Endothelial cell of hepatic sinusoid (primary cell): ENCODE measurements at regions not wholly inside any gene's neighbourhood (a gene's known extent, or its start where the extent isn't known, plus 50 kb on each side); places are given as distances from the start of the nearest gene placed in this dataset.
"Not testable (repeated sequence)": the region's sequence is repeated elsewhere in the genome, so short reads cannot be mapped to it uniquely, and the experiment has no call there.

Experiments
- in situ Hi-C: cut with HindIII; loops from 2 replicates; pipeline ENCODE4 v1.10.0; 2017; ENCODE audit warnings: low sequenced_read_pairs

GRCh38 chr1:238485057-238485911 lies 594.6 kb upstream of the ZP4 start:
- in situ Hi-C loops = no loop called here

GRCh38 chr1:238484121-238484520 lies 593.4 kb upstream of the ZP4 start:
- in situ Hi-C loops = no loop called here

DNA sequence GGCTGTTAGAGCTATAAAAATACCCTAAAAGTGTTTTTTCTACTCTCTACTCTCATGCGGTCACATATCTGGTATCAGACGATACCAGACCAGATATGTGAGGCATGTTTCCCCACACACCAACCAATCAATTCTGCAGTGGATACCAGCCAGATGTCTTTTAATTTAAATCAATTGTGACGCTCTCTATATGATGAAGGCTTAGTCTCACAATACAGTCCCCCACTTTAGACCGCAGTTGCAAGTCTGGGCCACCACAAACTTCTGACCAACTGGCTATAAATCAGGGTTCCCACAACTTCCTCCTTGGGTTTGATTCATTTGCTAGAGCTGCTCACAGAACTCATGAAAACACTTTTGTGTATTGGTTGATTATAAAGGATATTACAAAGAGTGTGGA lies 586.1 kb upstream of the ZP4 start:
- in situ Hi-C loops = no loop called here

GRCh38 chr1:238475712-238476111 lies 585.0 kb upstream of the ZP4 start:
- in situ Hi-C loops = no loop called here

GRCh38 chr1:238474263-238474662 lies 583.5 kb upstream of the ZP4 start:
- in situ Hi-C loops = no loop called here

DNA sequence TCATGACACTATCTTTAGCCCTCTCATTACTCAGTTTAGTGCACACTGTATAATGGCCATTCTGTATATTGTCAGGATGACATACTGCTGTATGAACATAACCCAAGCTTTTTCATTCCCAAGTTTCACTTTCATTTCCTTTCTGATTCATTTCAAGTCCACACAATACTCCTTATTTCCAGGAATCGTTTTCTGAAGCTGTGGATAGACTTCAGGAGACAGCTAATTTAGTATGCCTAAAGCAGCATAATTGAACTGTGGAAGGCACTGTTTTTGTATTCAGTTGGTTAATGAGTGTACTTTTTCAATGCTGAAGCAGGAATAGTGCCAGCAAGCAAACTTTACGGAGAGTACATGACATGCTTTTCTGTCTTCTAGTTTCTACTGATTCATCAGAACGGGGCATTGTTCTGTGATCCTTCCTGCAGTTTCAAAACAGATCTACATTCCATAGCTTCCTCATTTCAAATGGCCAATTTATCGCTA lies 578.5 kb upstream of the ZP4 start:
- in situ Hi-C loops = no loop called here

- in situ Hi-C loops = no loop called here
Measured at GRCh38 chr1:238468068-238468467, 577.3 kb upstream of the ZP4 start.

GRCh38 chr1:238466459-238466858 lies 575.7 kb upstream of the ZP4 start:
- in situ Hi-C loops = no loop called here

DNA sequence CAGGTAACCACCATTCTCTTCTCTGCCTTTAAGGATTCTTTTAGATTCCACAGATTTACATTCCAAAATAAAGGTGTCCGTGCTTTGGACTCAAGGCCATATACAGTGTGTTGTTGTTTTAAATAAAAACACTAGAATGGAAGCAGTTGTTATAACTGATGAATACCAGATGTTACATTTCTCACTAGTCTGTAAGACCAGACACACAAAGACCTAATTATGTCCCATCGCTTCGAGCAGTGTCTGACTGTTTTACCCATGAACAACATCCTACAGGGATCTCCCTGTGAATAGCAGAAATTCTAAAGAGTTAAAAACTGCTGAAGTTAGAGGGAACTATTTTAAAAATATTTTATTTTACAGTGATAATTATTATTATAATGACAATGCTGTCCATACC lies 574.7 kb upstream of the ZP4 start:
- in situ Hi-C loops = no loop called here

GRCh38 chr1:238458899-238459298 lies 568.2 kb upstream of the ZP4 start:
- in situ Hi-C loops = no loop called here

DNA sequence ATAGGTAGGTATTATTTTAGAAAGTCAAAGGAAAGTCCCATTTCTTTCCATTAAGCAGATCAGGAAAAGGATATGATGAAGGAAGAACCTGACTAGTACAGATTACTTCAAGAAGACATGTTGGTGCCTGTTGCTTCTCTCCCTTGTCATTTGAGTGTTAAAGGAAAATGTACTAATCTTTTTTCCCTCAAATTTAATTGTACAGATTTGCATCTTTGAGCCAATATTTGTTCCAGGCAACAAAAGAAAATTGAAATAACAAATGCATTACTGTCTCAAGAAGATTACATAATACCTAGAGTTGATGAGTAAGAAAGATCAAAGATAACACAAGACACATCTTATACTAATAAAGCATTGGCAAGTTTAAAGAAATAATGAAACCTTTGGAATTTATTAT lies 566.9 kb upstream of the ZP4 start:
- in situ Hi-C loops = no loop called here

DNA sequence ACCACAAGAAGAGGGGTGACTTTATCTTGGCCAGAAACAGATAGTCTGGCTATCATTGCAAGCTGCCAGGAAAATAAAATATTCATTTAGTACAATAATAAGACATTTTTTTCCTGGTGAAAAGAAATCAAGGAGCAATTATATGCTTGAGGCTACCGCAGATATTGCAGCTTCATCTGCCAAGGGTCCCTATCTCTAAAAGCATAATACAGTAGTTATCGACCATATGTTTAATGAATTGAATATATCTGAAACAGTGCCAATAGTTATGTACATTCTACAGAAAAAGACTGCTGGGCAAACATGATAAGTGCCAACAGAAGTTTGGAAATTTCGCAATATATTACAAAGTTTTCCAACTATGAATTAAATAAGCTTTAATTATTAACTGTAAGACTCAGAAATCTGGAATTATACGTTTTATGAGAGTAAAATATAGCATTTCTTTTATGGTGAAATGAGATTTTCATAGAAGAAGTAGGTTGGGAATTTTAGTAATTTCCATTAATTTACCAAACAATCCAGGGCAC lies 561.1 kb upstream of the ZP4 start:
- in situ Hi-C loops = no loop called here

DNA sequence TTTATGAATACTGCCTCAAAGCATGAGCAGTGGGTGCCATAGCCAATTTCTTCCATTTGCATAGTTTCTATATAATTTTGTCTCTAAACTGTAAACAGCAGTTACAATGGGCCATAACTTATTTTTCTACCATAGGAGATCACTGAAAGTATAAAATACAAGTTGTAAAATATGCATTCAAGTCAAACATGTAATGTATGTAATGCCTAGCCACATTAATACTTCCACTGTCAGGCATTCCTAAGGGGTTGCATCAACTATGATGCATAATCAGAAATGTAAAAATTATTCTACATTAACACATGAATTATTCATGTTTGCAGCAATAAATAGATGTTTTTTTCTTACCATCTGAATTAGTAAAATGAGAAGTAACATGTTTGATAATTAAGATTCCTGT lies 560.3 kb upstream of the ZP4 start:
- in situ Hi-C loops = no loop called here

GRCh38 chr1:238443687-238444086 lies 553.0 kb upstream of the ZP4 start:
- in situ Hi-C loops = no loop called here

GRCh38 chr1:238439511-238439910 lies 548.8 kb upstream of the ZP4 start:
- in situ Hi-C loops = loop anchor here (5.0 kb wide), 1 partner anchor 97 kb away; no protein-coding TSS in a partner anchor

GRCh38 chr1:238438311-238439270 lies 547.9 kb upstream of the ZP4 start:
- in situ Hi-C loops = loop anchor here (5.0 kb wide), 1 partner anchor 96 kb away; no protein-coding TSS in a partner anchor

GRCh38 chr1:238429703-238430102 lies 539.0 kb upstream of the ZP4 start:
- in situ Hi-C loops = not testable (repeated sequence)

GRCh38 chr1:238419209-238419608 lies 528.5 kb upstream of the ZP4 start:
- in situ Hi-C loops = no loop called here

DNA sequence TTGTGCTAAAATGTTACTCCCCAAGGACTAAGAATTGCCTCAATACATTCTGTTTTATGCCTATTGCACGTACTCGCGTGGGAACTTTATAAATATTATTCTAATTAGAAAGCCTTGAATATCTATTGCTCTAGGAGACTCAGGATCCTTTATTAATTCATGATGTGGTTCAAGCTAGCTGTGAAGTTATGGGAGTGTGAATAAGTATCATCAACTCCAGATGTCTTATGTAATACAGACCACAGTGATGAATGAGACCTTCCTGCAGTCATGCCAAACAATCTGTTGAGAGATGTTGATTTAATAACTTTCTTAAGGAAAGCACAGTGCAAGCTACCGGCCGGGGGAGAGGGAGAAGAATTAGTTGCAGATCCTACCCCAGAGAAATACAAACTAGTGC lies 519.2 kb upstream of the ZP4 start:
- in situ Hi-C loops = no loop called here

- in situ Hi-C loops = no loop called here
Measured at GRCh38 chr1:238409191-238409850, 518.6 kb upstream of the ZP4 start.

- in situ Hi-C loops = no loop called here
Measured at GRCh38 chr1:238408737-238409136, 518.0 kb upstream of the ZP4 start.
